Spleen (tissue), 7 donors: ENCODE measurements at regions not wholly inside any gene's neighbourhood (a gene's known extent, or its start where the extent isn't known, plus 50 kb on each side); places are given as distances from the start of the nearest gene placed in this dataset.

Experiments
- POLR2A ChIP-seq, 3 donors: fragments of 450-650 bp; IDR thresholded peaks; one replicate each; pipeline ENCODE4 v1.5.1; 2017; ENCODE audit warnings: antibody characterized with exemption in 3 of 3, mild to moderate bottlenecking in 1 of 3
- POLR2AphosphoS5 ChIP-seq, 3 donors: sonication (generic); formaldehyde crosslinking; IDR thresholded peaks; one replicate each; pipeline ENCODE4 v1.5.1; 2017; ENCODE audit warnings: antibody characterized with exemption in 3 of 3
- TF ChIP-seq, protein P1 (sequence below), 11 experiments: fragments of 200-600 bp in 7 of 11; fragments of 450-650 bp in 4 of 11; sonication (generic) in 4 of 11; IDR thresholded peaks in 8 of 11; conservative IDR thresholded peaks in 3 of 11; 1 replicate in 7 of 11; 2 replicates in 4 of 11; pipeline versions ENCODE4 v1.4.0 to v1.8.0; 2016 to 2021; ENCODE audit warnings: antibody characterized with exemption in 11 of 11, inconsistent platforms in 4 of 11, mild to moderate bottlenecking in 1 of 11
- donor health status: DM: no; HTN: no; CAD: no; lungs with moderate emphysema.
- donor health status: DM: no; HTN: no; CAD: no.
- donor health status: DM: no; HTN: no; CAD: no.

DNA sequence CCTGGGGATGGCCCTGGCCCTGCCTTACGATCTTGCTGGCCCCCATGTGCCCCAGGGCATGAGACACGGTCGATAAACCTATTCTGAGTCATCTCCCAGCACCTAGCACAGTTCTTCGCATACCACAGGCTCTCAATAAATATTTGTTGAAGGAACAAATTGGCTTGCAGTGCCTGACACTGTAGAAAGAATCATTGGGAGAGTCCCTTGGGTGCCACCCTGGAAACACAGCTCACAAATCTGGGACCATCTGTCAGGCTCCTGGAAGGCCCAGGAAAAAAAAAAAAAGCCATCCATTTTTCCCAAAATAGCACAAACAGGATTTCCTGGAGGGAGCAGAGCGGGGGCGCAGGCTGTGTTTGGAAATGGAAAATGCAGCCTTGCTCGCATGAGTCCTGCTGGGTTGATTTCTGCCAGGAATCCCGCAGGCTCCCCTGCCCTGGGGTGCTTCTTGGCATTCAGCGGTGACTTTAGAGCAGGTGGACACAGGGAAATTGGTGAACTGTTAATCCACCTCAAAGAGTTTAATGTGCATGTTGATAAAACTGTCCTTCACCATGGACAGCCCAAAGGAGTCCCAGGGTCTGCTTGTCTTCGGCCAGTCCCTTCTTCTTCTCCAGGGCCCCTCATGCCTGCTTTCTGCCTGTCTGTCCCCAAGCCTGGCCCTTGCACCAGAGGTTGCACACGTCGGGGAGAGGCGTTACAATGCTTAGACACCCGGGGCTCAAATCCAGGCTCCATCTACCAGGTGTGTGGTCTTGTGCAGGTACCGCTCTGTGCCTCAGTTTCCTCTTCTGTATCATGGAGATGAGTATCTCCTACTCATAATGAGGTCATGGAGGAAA, 106.1 kb upstream of the RFLNA start:
- TF ChIP-seq POLR2AphosphoS5 (IDR thresholded peaks at IDR 0.05) (no peak), POLR2A (IDR thresholded peaks at IDR 0.05) (no peak)
- TF ChIP-seq, protein P1, sequence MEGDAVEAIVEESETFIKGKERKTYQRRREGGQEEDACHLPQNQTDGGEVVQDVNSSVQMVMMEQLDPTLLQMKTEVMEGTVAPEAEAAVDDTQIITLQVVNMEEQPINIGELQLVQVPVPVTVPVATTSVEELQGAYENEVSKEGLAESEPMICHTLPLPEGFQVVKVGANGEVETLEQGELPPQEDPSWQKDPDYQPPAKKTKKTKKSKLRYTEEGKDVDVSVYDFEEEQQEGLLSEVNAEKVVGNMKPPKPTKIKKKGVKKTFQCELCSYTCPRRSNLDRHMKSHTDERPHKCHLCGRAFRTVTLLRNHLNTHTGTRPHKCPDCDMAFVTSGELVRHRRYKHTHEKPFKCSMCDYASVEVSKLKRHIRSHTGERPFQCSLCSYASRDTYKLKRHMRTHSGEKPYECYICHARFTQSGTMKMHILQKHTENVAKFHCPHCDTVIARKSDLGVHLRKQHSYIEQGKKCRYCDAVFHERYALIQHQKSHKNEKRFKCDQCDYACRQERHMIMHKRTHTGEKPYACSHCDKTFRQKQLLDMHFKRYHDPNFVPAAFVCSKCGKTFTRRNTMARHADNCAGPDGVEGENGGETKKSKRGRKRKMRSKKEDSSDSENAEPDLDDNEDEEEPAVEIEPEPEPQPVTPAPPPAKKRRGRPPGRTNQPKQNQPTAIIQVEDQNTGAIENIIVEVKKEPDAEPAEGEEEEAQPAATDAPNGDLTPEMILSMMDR (IDR thresholded peaks at IDR 0.05 in 8 of 11, conservative IDR thresholded peaks at IDR 0.05 in 3 of 11): no peak
